HEK293T (cell line): ENCODE measurements at regions not wholly inside any gene's neighbourhood (a gene's known extent, or its start where the extent isn't known, plus 50 kb on each side); places are given as distances from the start of the nearest gene placed in this dataset.

Experiments
- CTCF ChIA-PET: fragments of 350-600 bp; formaldehyde crosslinking; extraction: SDS; loops from one replicate; lab custom pipeline; 2021; ENCODE audit warnings: antibody characterized with exemption, inconsistent platforms; lab: Yijun Ruan, JAX
- POLR2A ChIA-PET: fragments of 350-600 bp; formaldehyde crosslinking; extraction: SDS; loops from one replicate; lab custom pipeline; 2020; ENCODE audit warnings: antibody characterized with exemption, inconsistent platforms; lab: Yijun Ruan, JAX
- DNase-seq: peaks from one replicate; pipeline ENCODE4 v3.0.0; 2012; ENCODE audit warnings: mixed read lengths; ENCODE audit errors: extremely low spot score
- ARNT ChIP-seq: fragments of 450-650 bp; IDR thresholded peaks from 2 replicates; pipeline ENCODE4 v1.6.1; 2017; ENCODE audit warnings: mild to moderate bottlenecking
- BHLHE40 ChIP-seq: fragments of 450-650 bp; IDR thresholded peaks from 2 replicates; pipeline ENCODE4 v1.6.1; 2016; ENCODE audit warnings: mild to moderate bottlenecking, moderate library complexity, borderline replicate concordance
- CTBP1 ChIP-seq: fragments of 450-650 bp; IDR thresholded peaks from 2 replicates; pipeline ENCODE4 v1.6.1; 2016; ENCODE audit warnings: borderline replicate concordance
- ELF4 ChIP-seq: fragments of 450-650 bp; IDR thresholded peaks from 2 replicates; pipeline ENCODE4 v1.6.1; 2017; ENCODE audit warnings: antibody characterized with exemption
- FOXA1 ChIP-seq: fragments of 450-650 bp; IDR thresholded peaks from 2 replicates; pipeline ENCODE4 v1.6.1; 2016; ENCODE audit warnings: mild to moderate bottlenecking
- FOXK2 ChIP-seq: fragments of 450-650 bp; IDR thresholded peaks from 2 replicates; pipeline ENCODE4 v1.6.1; 2016; ENCODE audit warnings: mild to moderate bottlenecking
- FOXM1 ChIP-seq: fragments of 450-650 bp; IDR thresholded peaks from 2 replicates; pipeline ENCODE4 v1.6.1; 2017; ENCODE audit warnings: mild to moderate bottlenecking, borderline replicate concordance
- HDGF ChIP-seq: fragments of 450-650 bp; IDR thresholded peaks from 2 replicates; pipeline ENCODE4 v1.6.1; 2017; ENCODE audit warnings: antibody characterized with exemption, borderline replicate concordance
- L3MBTL2 ChIP-seq: fragments of 450-650 bp; conservative IDR thresholded peaks from 2 replicates; pipeline ENCODE4 v1.6.1; 2016; ENCODE audit warnings: mild to moderate bottlenecking
- LEF1 ChIP-seq: fragments of 450-650 bp; IDR thresholded peaks from 2 replicates; pipeline ENCODE4 v1.6.1; 2017; ENCODE audit warnings: mild to moderate bottlenecking, borderline replicate concordance
- NFRKB ChIP-seq: fragments of 450-650 bp; IDR thresholded peaks from 2 replicates; pipeline ENCODE4 v1.6.1; 2016; ENCODE audit warnings: mild to moderate bottlenecking, moderate library complexity
- PKNOX1 ChIP-seq: fragments of 450-650 bp; IDR thresholded peaks from 2 replicates; pipeline ENCODE4 v1.6.1; 2016
- SP1 ChIP-seq: fragments of 450-650 bp; IDR thresholded peaks from 2 replicates; pipeline ENCODE4 v1.6.1; 2017
- SUZ12 ChIP-seq: fragments of 450-650 bp; IDR thresholded peaks from 2 replicates; pipeline ENCODE4 v1.6.1; 2016; ENCODE audit warnings: mild to moderate bottlenecking
- TARDBP ChIP-seq: fragments of 450-650 bp; IDR thresholded peaks from 2 replicates; pipeline ENCODE4 v1.6.1; 2016
- ZNF384 ChIP-seq: fragments of 450-650 bp; IDR thresholded peaks from 2 replicates; pipeline ENCODE4 v1.6.1; 2016

- DNase-seq = no peak
- TF ChIP-seq CTBP1 (no peak), FOXM1 (no peak), FOXK2 (no peak), TARDBP (no peak), BHLHE40 (no peak), ELF4 (no peak), SP1 (no peak), SUZ12 (no peak), PKNOX1 (no peak), ARNT (no peak), LEF1 (no peak), HDGF (no peak), NFRKB (no peak), FOXA1 (no peak)
- POLR2A ChIA-PET = no interaction called here
- CTCF ChIA-PET = no interaction called here
Measured at GRCh38 chr6:55023230-55023629, 151.1 kb upstream of the HCRTR2 start.

GRCh38 chr6:55033016-55033546, 141.2 kb upstream of the HCRTR2 start:
- no peak for DNase-seq
- ChIA-PET CTCF (no interaction called here), POLR2A (no interaction called here)
- TF ChIP-seq FOXM1 (no peak), HDGF (no peak), TARDBP (no peak), SP1 (no peak), CTBP1 (no peak), BHLHE40 (no peak), NFRKB (no peak), SUZ12 (no peak), LEF1 (no peak), PKNOX1 (no peak), ZNF384 (no peak)

- ChIA-PET POLR2A (no interaction called here), CTCF (no interaction called here)
- DNase-seq = no peak
- TF ChIP-seq LEF1 = no peak
- no peak for TF ChIP-seq SUZ12
- no peak for TF ChIP-seq PKNOX1
- TF ChIP-seq SP1 = no peak
- no peak for TF ChIP-seq ARNT
- TF ChIP-seq ELF4 = no peak
- TF ChIP-seq TARDBP = no peak
- TF ChIP-seq BHLHE40 = no peak
- no peak for TF ChIP-seq FOXA1
- no peak for TF ChIP-seq FOXK2
- TF ChIP-seq HDGF = no peak
- no peak for TF ChIP-seq L3MBTL2
- TF ChIP-seq NFRKB = no peak
- TF ChIP-seq FOXM1 = no peak
Measured at GRCh38 chr6:55034752-55035151, 139.6 kb upstream of the HCRTR2 start.

- no peak for TF ChIP-seq NFRKB
- TF ChIP-seq SUZ12 = no peak
- no peak for TF ChIP-seq L3MBTL2
- TF ChIP-seq ARNT = no peak
- TF ChIP-seq BHLHE40 = no peak
- no peak for TF ChIP-seq FOXM1
- TF ChIP-seq FOXA1 = no peak
- TF ChIP-seq LEF1 = no peak
- TF ChIP-seq SP1 = no peak
- no peak for TF ChIP-seq TARDBP
- no peak for TF ChIP-seq HDGF
- no peak for TF ChIP-seq FOXK2
- TF ChIP-seq ELF4 = no peak
- no peak for TF ChIP-seq CTBP1
- no peak for TF ChIP-seq ZNF384
- DNase-seq = no peak
- ChIA-PET POLR2A (no interaction called here), CTCF (interaction anchor here (0.7 kb wide), 1 partner anchor 170 kb away, joined by 3 read pairs; no protein-coding TSS in a partner anchor)
Measured at GRCh38 chr6:55040102-55040848, 134.0 kb upstream of the HCRTR2 start.

- POLR2A ChIA-PET = interaction anchor here (0.6 kb wide), 1 partner anchor 31 kb away, joined by 4 read pairs; no protein-coding TSS in a partner anchor
Measured at GRCh38 chr6:55046869-55047422, 127.4 kb upstream of the HCRTR2 start.

More at GRCh38 chr6:55046869-55047422, 127.4 kb upstream of the HCRTR2 start:
- DNase-seq = no peak
- TF ChIP-seq SUZ12 (no peak), FOXA1 (no peak), PKNOX1 (no peak), FOXM1 (no peak), CTBP1 (no peak), NFRKB (no peak), TARDBP (no peak), FOXK2 (no peak), BHLHE40 (no peak), L3MBTL2 (no peak), SP1 (no peak), HDGF (no peak), LEF1 (no peak), ARNT (no peak), ZNF384 (no peak), ELF4 (no peak)
- CTCF ChIA-PET = no interaction called here
